SU-DHL-6 (cell line): ENCODE measurements at regions not wholly inside any gene's neighbourhood (a gene's known extent, or its start where the extent isn't known, plus 50 kb on each side); places are given as distances from the start of the nearest gene placed in this dataset.

Experiments
- H2AFZ ChIP-seq: fragments of 200-600 bp; sonication (generic); 2 replicates; pipeline ENCODE4 v1.6.1; 2014; ENCODE audit warnings: low read depth, mild to moderate bottlenecking, moderate library complexity, mixed read lengths, antibody characterized with exemption, low read length; ENCODE audit not compliant: severe bottlenecking
- H3F3A ChIP-seq: fragments of 200-600 bp; shearing (Covaris generic); 2 replicates; pipeline ENCODE4 v1.6.0; 2016; ENCODE audit warnings: antibody characterized with exemption, mild to moderate bottlenecking; ENCODE audit not compliant: insufficient read depth
- H3K27ac ChIP-seq: fragments of 200-600 bp; sonication (generic); 2 replicates; pipeline ENCODE4 v1.5.1; 2016; ENCODE audit warnings: low read depth, mild to moderate bottlenecking, low read length, moderate library complexity, mixed read lengths
- H3K27me3 ChIP-seq: fragments of 200-600 bp; sonication (generic), shearing (Covaris generic); 2 replicates; pipeline ENCODE4 v1.6.0; 2014; ENCODE audit warnings: mild to moderate bottlenecking, low read length
- H3K36me3 ChIP-seq: fragments of 200-600 bp; sonication (generic); 2 replicates; pipeline ENCODE4 v1.6.1; 2014; ENCODE audit warnings: mild to moderate bottlenecking, low read length, mixed read lengths
- H3K4me2 ChIP-seq: fragments of 300-600, 200-600 bp; shearing (Covaris generic), sonication (generic); 2 replicates; pipeline ENCODE4 v1.6.0; 2014; ENCODE audit warnings: low read length, low read depth, mild to moderate bottlenecking; ENCODE audit not compliant: poor library complexity, severe bottlenecking
- H3K4me3 ChIP-seq: fragments of 200-600 bp; sonication (generic); 2 replicates; pipeline ENCODE4 v1.5.1; 2014; ENCODE audit warnings: antibody characterized with exemption, low read length, mild to moderate bottlenecking, mixed read lengths; ENCODE audit not compliant: insufficient read depth, poor library complexity, severe bottlenecking
- H3K79me2 ChIP-seq: fragments of 200-600 bp; sonication (generic); 2 replicates; pipeline ENCODE4 v1.6.1; 2014; ENCODE audit warnings: mild to moderate bottlenecking, low read length, moderate library complexity; ENCODE audit not compliant: insufficient read depth
- H3K9ac ChIP-seq: fragments of 200-600 bp; sonication (generic); 2 replicates; pipeline ENCODE4 v1.7.0; 2014; ENCODE audit warnings: mild to moderate bottlenecking, low read length
- H3K9me2 ChIP-seq: fragments of 200-600 bp; sonication (generic); replicated peaks from 2 replicates; pipeline ENCODE4 v1.6.1; 2014; ENCODE audit warnings: low read length; ENCODE audit not compliant: insufficient read depth
- H3K9me3 ChIP-seq: fragments of 200-600 bp; sonication (generic); 2 replicates; pipeline ENCODE4 v1.6.1; 2014; ENCODE audit warnings: low read length, mixed read lengths; ENCODE audit not compliant: insufficient read depth
- H4K20me1 ChIP-seq: fragments of 200-600 bp; sonication (generic); 2 replicates; pipeline ENCODE4 v1.6.1; 2014; ENCODE audit warnings: low read depth, mild to moderate bottlenecking, antibody characterized with exemption, low read length, moderate library complexity, mixed read lengths
- CTCF ChIP-seq: fragments of 200-600 bp; sonication (generic); IDR thresholded peaks from one replicate; pipeline ENCODE4 v1.5.1; 2017; ENCODE audit warnings: antibody characterized with exemption, mild to moderate bottlenecking, low read length, moderate library complexity; ENCODE audit not compliant: insufficient read depth, poor library complexity, severe bottlenecking
- EZH2phosphoT487 ChIP-seq: fragments of 200-600 bp; sonication (generic), shearing (Covaris generic); conservative IDR thresholded peaks from 2 replicates; pipeline ENCODE4 v1.6.1; 2018; ENCODE audit warnings: mild to moderate bottlenecking, antibody characterized with exemption, low read length, moderate library complexity, mixed read lengths

GRCh38 chr4:54495641-54496040 lies 162.1 kb upstream of the KIT start:
- H2AFZ ChIP-seq: no peak overlapping the region
- H3K27me3 ChIP-seq: no peaks in the 10 kb centered on the region
- no peak overlapping the region for H3K4me3 ChIP-seq
- no peaks in the 10 kb centered on the region for H3K9me3 ChIP-seq
- H3K4me2 ChIP-seq: no peak overlapping the region
- H3K9me2 ChIP-seq: no peaks in the 10 kb centered on the region
- TF ChIP-seq CTCF (no peak), EZH2phosphoT487 (no peak)
- no peak overlapping the region for H3K9ac ChIP-seq
- H4K20me1 ChIP-seq: no peaks in the 10 kb centered on the region
- no peaks in the 10 kb centered on the region for H3K79me2 ChIP-seq
- H3F3A ChIP-seq: no peaks in the 10 kb centered on the region
- H3K27ac ChIP-seq: no peak overlapping the region
- H3K36me3 ChIP-seq: no peaks in the 10 kb centered on the region

GRCh38 chr4:54496412-54496811 lies 161.3 kb upstream of the KIT start:
- H3K9ac ChIP-seq: no peak overlapping the region
- no peaks in the 10 kb centered on the region for H4K20me1 ChIP-seq
- H3K4me3 ChIP-seq: no peak overlapping the region
- H3K27ac ChIP-seq: no peak overlapping the region
- H3K79me2 ChIP-seq: no peaks in the 10 kb centered on the region
- H3K9me3 ChIP-seq: no peaks in the 10 kb centered on the region
- no peak overlapping the region for H2AFZ ChIP-seq
- no peaks in the 10 kb centered on the region for H3F3A ChIP-seq
- no peaks in the 10 kb centered on the region for H3K27me3 ChIP-seq
- no peaks in the 10 kb centered on the region for H3K9me2 ChIP-seq
- no peak overlapping the region for H3K4me2 ChIP-seq
- no peaks in the 10 kb centered on the region for H3K36me3 ChIP-seq
- TF ChIP-seq EZH2phosphoT487: no peak
- TF ChIP-seq CTCF: no peak

GRCh38 chr4:54497947-54498346 lies 159.8 kb upstream of the KIT start:
- Histone ChIP-seq H3K9me3 (no peaks in the 10 kb centered on the region), H3K4me2 (no peak overlapping the region), H3K27ac (no peak overlapping the region), H3K27me3 (no peaks in the 10 kb centered on the region), H3K79me2 (no peaks in the 10 kb centered on the region), H2AFZ (no peak overlapping the region), H3K9ac (no peak overlapping the region), H3F3A (no peaks in the 10 kb centered on the region), H3K36me3 (no peaks in the 10 kb centered on the region), H4K20me1 (no peaks in the 10 kb centered on the region), H3K4me3 (no peak overlapping the region), H3K9me2 (no peaks in the 10 kb centered on the region)
- TF ChIP-seq EZH2phosphoT487 (no peak), CTCF (no peak)
